H9 (cell line): ENCODE measurements at regions not wholly inside any gene's neighbourhood (a gene's known extent, or its start where the extent isn't known, plus 50 kb on each side); places are given as distances from the start of the nearest gene placed in this dataset.

Experiments
- DNase-seq: peaks from one replicate; pipeline ENCODE4 v3.0.0-alpha.2; 2017
- H2AFZ ChIP-seq: one replicate; pipeline ENCODE4 v1.6.1; 2013; ENCODE audit warnings: mild to moderate bottlenecking, low read length, control low read depth, moderate library complexity
- H2AK5ac ChIP-seq: 2 replicates; pipeline ENCODE4 v1.6.1; 2013; ENCODE audit warnings: low read length, control low read depth, mixed read lengths; ENCODE audit not compliant: insufficient read length
- H2BK120ac ChIP-seq: one replicate; pipeline ENCODE4 v1.6.1; 2013; ENCODE audit warnings: low read depth, mild to moderate bottlenecking, low read length, control low read depth, inconsistent platforms; ENCODE audit not compliant: poor library complexity, severe bottlenecking
- H2BK12ac ChIP-seq: 2 replicates; pipeline ENCODE4 v1.6.1; 2013; ENCODE audit warnings: low read length, control low read depth, mixed read lengths, low read depth; ENCODE audit not compliant: insufficient read length
- H2BK15ac ChIP-seq: 2 replicates; pipeline ENCODE4 v1.6.1; 2013; ENCODE audit warnings: low read depth, low read length, control low read depth
- H2BK20ac ChIP-seq: one replicate; pipeline ENCODE4 v1.6.1; 2013; ENCODE audit warnings: low read depth, mild to moderate bottlenecking, low read length, control low read depth, inconsistent platforms; ENCODE audit not compliant: poor library complexity, severe bottlenecking
- H2BK5ac ChIP-seq: 2 replicates; pipeline ENCODE4 v1.6.1; 2013; ENCODE audit warnings: low read length, control low read depth, mixed read lengths; ENCODE audit not compliant: insufficient read length
- H3K14ac ChIP-seq: 2 replicates; pipeline ENCODE4 v1.6.1; 2013; ENCODE audit warnings: low read length, control low read depth; ENCODE audit not compliant: insufficient read depth
- H3K18ac ChIP-seq: 2 replicates; pipeline ENCODE4 v1.6.1; 2013; ENCODE audit warnings: low read depth, mild to moderate bottlenecking, mixed read lengths, low read length, control low read depth; ENCODE audit not compliant: insufficient read length
- H3K23ac ChIP-seq: 2 replicates; pipeline ENCODE4 v1.6.1; 2013; ENCODE audit warnings: low read length, control low read depth, mixed read lengths, low read depth; ENCODE audit not compliant: insufficient read length
- H3K23me2 ChIP-seq: 2 replicates; pipeline ENCODE4 v1.6.1; 2013; ENCODE audit warnings: low read depth, mild to moderate bottlenecking, mixed read lengths, low read length, control low read depth; ENCODE audit not compliant: insufficient read length, poor library complexity, severe bottlenecking
- H3K27ac ChIP-seq: 2 replicates; pipeline ENCODE4 v1.5.1; 2013; ENCODE audit warnings: low read length, control low read depth, mixed read lengths, low read depth; ENCODE audit not compliant: insufficient read length
- H3K27me3 ChIP-seq: 2 replicates; pipeline ENCODE4 v1.6.1; 2013; ENCODE audit warnings: low read length, control low read depth, inconsistent platforms; ENCODE audit not compliant: insufficient read depth
- H3K4ac ChIP-seq: 2 replicates; pipeline ENCODE4 v1.6.1; 2013; ENCODE audit warnings: low read depth, mild to moderate bottlenecking, control low read depth, inconsistent platforms, low read length, moderate library complexity
- H3K4me1 ChIP-seq: 2 replicates; pipeline ENCODE4 v1.6.1; 2013; ENCODE audit warnings: low read length, control low read depth, inconsistent platforms; ENCODE audit not compliant: insufficient read depth
- H3K4me2 ChIP-seq: 2 replicates; pipeline ENCODE4 v1.6.1; 2013; ENCODE audit warnings: low read length, control low read depth, mixed read lengths; ENCODE audit not compliant: insufficient read length, insufficient read depth
- H3K56ac ChIP-seq: 2 replicates; pipeline ENCODE4 v1.6.1; 2013; ENCODE audit warnings: low read depth, mild to moderate bottlenecking, mixed read lengths, low read length, control low read depth; ENCODE audit not compliant: insufficient read length
- H3K79me1 ChIP-seq: 2 replicates; pipeline ENCODE4 v1.6.1; 2013; ENCODE audit warnings: low read depth, mild to moderate bottlenecking, moderate library complexity, low read length, control low read depth, inconsistent platforms; ENCODE audit not compliant: insufficient read depth, poor library complexity, severe bottlenecking
- H3K79me2 ChIP-seq: 2 replicates; pipeline ENCODE4 v1.6.1; 2013; ENCODE audit warnings: low read length, control low read depth, inconsistent platforms; ENCODE audit not compliant: insufficient read depth
- H3K9ac ChIP-seq: 2 replicates; pipeline ENCODE4 v1.6.1; 2013; ENCODE audit warnings: low read length, control low read depth, mixed read lengths; ENCODE audit not compliant: insufficient read length; ENCODE audit errors: extremely low read depth
- H3K9me3 ChIP-seq: one replicate; pipeline ENCODE4 v1.6.1; 2013; ENCODE audit warnings: low read depth, low read length, inconsistent platforms; ENCODE audit not compliant: control insufficient read depth
- H3T11ph ChIP-seq: one replicate; pipeline ENCODE4 v1.6.1; 2013; ENCODE audit warnings: mild to moderate bottlenecking, low read length, control low read depth, inconsistent platforms
- H4K20me1 ChIP-seq: one replicate; pipeline ENCODE4 v1.6.1; 2013; ENCODE audit not compliant: control insufficient read depth, insufficient read length, insufficient read depth
- H4K5ac ChIP-seq: 2 replicates; pipeline ENCODE4 v1.6.1; 2013; ENCODE audit warnings: low read depth, mild to moderate bottlenecking, mixed read lengths, low read length, control low read depth; ENCODE audit not compliant: insufficient read length
- H4K8ac ChIP-seq: replicated peaks from 2 replicates; pipeline ENCODE4 v1.6.1; 2013; ENCODE audit warnings: low read length, control low read depth, mixed read lengths, low read depth; ENCODE audit not compliant: insufficient read length
- H4K91ac ChIP-seq: 2 replicates; pipeline ENCODE4 v1.6.1; 2013; ENCODE audit warnings: low read depth, mild to moderate bottlenecking, moderate library complexity, mixed read lengths, low read length, control low read depth; ENCODE audit not compliant: insufficient read length
- H3K27ac Mint-ChIP-seq, 3 experiments: 2 replicates in 2 of 3; 3 replicates in 1 of 3; pipeline ENCODE4 v1.8.0; 2020 to 2021; ENCODE audit warnings: mixed read lengths in 3 of 3, mild to moderate bottlenecking in 1 of 3, moderate library complexity in 1 of 3
- H3K27me3 Mint-ChIP-seq: 2 replicates; pipeline ENCODE4 v1.8.0; 2021; ENCODE audit warnings: low read depth, mild to moderate bottlenecking, moderate library complexity, mixed read lengths
- H3K36me3 Mint-ChIP-seq, 3 experiments: 2 replicates in 2 of 3; 3 replicates in 1 of 3; pipeline ENCODE4 v1.8.0; 2020 to 2021; ENCODE audit warnings: low read depth in 3 of 3, mixed read lengths in 3 of 3; ENCODE audit not compliant: insufficient read depth in 1 of 3
- H3K4me1 Mint-ChIP-seq, 2 experiments: 2 replicates each; pipeline ENCODE4 v1.8.0; 2020; ENCODE audit warnings: mixed read lengths in 2 of 2
- H3K4me3 Mint-ChIP-seq, 2 experiments: 2 replicates in 1 of 2; 3 replicates in 1 of 2; pipeline ENCODE4 v1.8.0; 2020 to 2021; ENCODE audit warnings: mild to moderate bottlenecking in 2 of 2, mixed read lengths in 2 of 2, moderate library complexity in 1 of 2
- H3K9me3 Mint-ChIP-seq, 2 experiments: 2 replicates in 1 of 2; 3 replicates in 1 of 2; pipeline ENCODE4 v1.8.0; 2020; ENCODE audit warnings: mild to moderate bottlenecking in 2 of 2, mixed read lengths in 2 of 2, moderate library complexity in 1 of 2
- CTCF ChIP-seq: fragments of 200-600 bp; sonication (generic); conservative IDR thresholded peaks from 3 replicates; pipeline ENCODE4 v1.8.0; 2021; ENCODE audit warnings: antibody characterized with exemption, mild to moderate bottlenecking

DNA sequence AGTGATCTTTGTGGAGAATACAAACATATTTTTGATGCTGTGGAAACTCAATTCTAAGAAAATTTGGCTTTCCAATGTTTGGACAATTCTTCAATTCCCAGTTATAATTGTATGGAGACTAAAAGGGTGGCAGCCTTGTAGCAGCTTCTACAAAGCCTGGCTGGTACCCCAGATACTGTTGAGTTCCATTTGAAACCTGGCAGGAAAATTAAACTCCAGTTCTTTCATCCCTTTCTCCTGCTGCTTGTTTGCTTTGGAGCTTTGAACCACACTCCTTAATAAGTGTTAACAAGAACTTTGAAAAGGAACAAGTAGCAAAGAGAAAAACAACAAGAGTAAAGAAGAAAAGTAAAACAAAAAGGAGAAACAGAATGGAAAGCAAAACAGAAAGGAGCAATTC is 172.6 kb upstream of the ADAMTS5 start:
- Histone ChIP-seq H3K4me1 (no peaks in the 10 kb centered on the region), H3K27me3 (no peaks in the 10 kb centered on the region), H2AFZ (no peak overlapping the region), H4K5ac (no peak overlapping the region), H2BK5ac (no peak overlapping the region), H3K4me2 (no peak overlapping the region), H2BK15ac (no peak overlapping the region), H3K4ac (no peak overlapping the region), H3K23ac (no peak overlapping the region), H3K9me3 (no peaks in the 10 kb centered on the region), H3K23me2 (no peaks in the 10 kb centered on the region), H3K14ac (no peak overlapping the region), H3K79me2 (no peaks in the 10 kb centered on the region), H2BK20ac (no peak overlapping the region), H2BK12ac (no peak overlapping the region), H4K8ac (no peak overlapping the region), H4K20me1 (no peaks in the 10 kb centered on the region), H3K18ac (no peak overlapping the region), H3K56ac (no peak overlapping the region), H3K9ac (no peak overlapping the region), H2BK120ac (no peak overlapping the region), H3K27ac (no peak overlapping the region), H2AK5ac (no peak overlapping the region), H3K79me1 (no peaks in the 10 kb centered on the region), H3T11ph (no peak overlapping the region), H4K91ac (no peak overlapping the region)
- DNase-seq, result no peak
- no peak for TF ChIP-seq CTCF
- Mint-ChIP-seq H3K4me3 (no peak overlapping the region), H3K36me3 (no peaks in the 10 kb centered on the region), H3K27me3 (no peaks in the 10 kb centered on the region), H3K27ac (no peak overlapping the region), H3K4me1 (no peaks in the 10 kb centered on the region), H3K9me3 (no peaks in the 10 kb centered on the region)
